ENCODE measurements at regions not wholly inside any gene's neighbourhood (a gene's known extent, or its start where the extent isn't known, plus 50 kb on each side); places are given as distances from the start of the nearest gene placed in this dataset.
"Not testable (repeated sequence)": the region's sequence is repeated elsewhere in the genome, so short reads cannot be mapped to it uniquely, and the experiment has no call there.

GRCh38 chr5:143970159-143970558, 158.2 kb downstream of the HMHB1 start:
- DNase-seq (ENCODE audit: low read depth, low spot score), result no peak
- no peaks in the 10 kb centered on the region for H3K9me3 ChIP-seq (ENCODE audit: low read depth, low read length)
- no peak overlapping the region for H3K4me3 ChIP-seq
- no peak overlapping the region for H3K9ac ChIP-seq (ENCODE audit: insufficient read length)
- no peak overlapping the region for H3K27ac ChIP-seq
- no peaks in the 10 kb centered on the region for H3K36me3 ChIP-seq (ENCODE audit: insufficient read depth, low read length)
- TF ChIP-seq POLR2AphosphoS5 (IDR thresholded peaks at IDR 0.05; ENCODE audit: borderline replicate concordance, low read depth, low read length), result no peak
- TF ChIP-seq EZH2 (IDR thresholded peaks at IDR 0.05), result no peak
- TF ChIP-seq FOXP2 (optimal IDR thresholded peaks at IDR 0.05; ENCODE audit: control extremely low read depth, extremely low read length, insufficient read depth), result no peak

GRCh38 chr5:143972068-143972467, 160.1 kb downstream of the HMHB1 start:
- DNase-seq (ENCODE audit: low read depth, low spot score), result no peak
- H3K27ac ChIP-seq, result no peak overlapping the region
- H3K36me3 ChIP-seq (ENCODE audit: insufficient read depth, low read length), result no peaks in the 10 kb centered on the region
- no peaks in the 10 kb centered on the region for H3K9me3 ChIP-seq (ENCODE audit: low read depth, low read length)
- no peak overlapping the region for H3K4me3 ChIP-seq
- no peak overlapping the region for H3K9ac ChIP-seq (ENCODE audit: insufficient read length)
- TF ChIP-seq EZH2 (IDR thresholded peaks at IDR 0.05) (no peak), FOXP2 (optimal IDR thresholded peaks at IDR 0.05; ENCODE audit: control extremely low read depth, extremely low read length, insufficient read depth) (no peak), POLR2AphosphoS5 (IDR thresholded peaks at IDR 0.05; ENCODE audit: borderline replicate concordance, low read depth, low read length) (no peak)

GRCh38 chr5:143976055-143976454, 164.1 kb downstream of the HMHB1 start:
- H3K36me3 ChIP-seq (ENCODE audit: insufficient read depth, low read length), result no peaks in the 10 kb centered on the region
- H3K9me3 ChIP-seq (ENCODE audit: low read depth, low read length), result no peaks in the 10 kb centered on the region
- DNase-seq (ENCODE audit: low read depth, low spot score), result no peak
- H3K27ac ChIP-seq, result no peak overlapping the region
- H3K4me3 ChIP-seq, result no peak overlapping the region
- no peak overlapping the region for H3K9ac ChIP-seq (ENCODE audit: insufficient read length)
- TF ChIP-seq POLR2AphosphoS5 (IDR thresholded peaks at IDR 0.05; ENCODE audit: borderline replicate concordance, low read depth, low read length) (no peak), EZH2 (IDR thresholded peaks at IDR 0.05) (no peak), FOXP2 (optimal IDR thresholded peaks at IDR 0.05; ENCODE audit: control extremely low read depth, extremely low read length, insufficient read depth) (no peak)

GRCh38 chr5:143977891-143978461, 166.0 kb downstream of the HMHB1 start:
- no peak overlapping the region for H3K9ac ChIP-seq (ENCODE audit: insufficient read length)
- no peaks in the 10 kb centered on the region for H3K36me3 ChIP-seq (ENCODE audit: insufficient read depth, low read length)
- TF ChIP-seq POLR2AphosphoS5 (IDR thresholded peaks at IDR 0.05; ENCODE audit: borderline replicate concordance, low read depth, low read length) (no peak), FOXP2 (optimal IDR thresholded peaks at IDR 0.05; ENCODE audit: control extremely low read depth, extremely low read length, insufficient read depth) (no peak), EZH2 (IDR thresholded peaks at IDR 0.05) (no peak)
- H3K27ac ChIP-seq, result no peak overlapping the region
- H3K9me3 ChIP-seq (ENCODE audit: low read depth, low read length), result no peaks in the 10 kb centered on the region
- DNase-seq (ENCODE audit: low read depth, low spot score), result no peak
- H3K4me3 ChIP-seq, result no peak overlapping the region

GRCh38 chr5:143979044-143979690, 167.2 kb downstream of the HMHB1 start:
- Histone ChIP-seq H3K36me3 (ENCODE audit: insufficient read depth, low read length) (no peaks in the 10 kb centered on the region), H3K4me3 (no peak overlapping the region), H3K9me3 (ENCODE audit: low read depth, low read length) (no peaks in the 10 kb centered on the region), H3K27ac (no peak overlapping the region), H3K9ac (ENCODE audit: insufficient read length) (no peak overlapping the region)
- TF ChIP-seq POLR2AphosphoS5 (IDR thresholded peaks at IDR 0.05; ENCODE audit: borderline replicate concordance, low read depth, low read length) (no peak), EZH2 (IDR thresholded peaks at IDR 0.05) (no peak), FOXP2 (optimal IDR thresholded peaks at IDR 0.05; ENCODE audit: control extremely low read depth, extremely low read length, insufficient read depth) (no peak)
- no peak for DNase-seq (ENCODE audit: low read depth, low spot score)

GRCh38 chr5:143980506-143980905, 168.5 kb downstream of the HMHB1 start:
- no peak overlapping the region for H3K27ac ChIP-seq
- DNase-seq (ENCODE audit: low read depth, low spot score), result no peak
- H3K4me3 ChIP-seq, result no peak overlapping the region
- H3K9me3 ChIP-seq (ENCODE audit: low read depth, low read length), result no peaks in the 10 kb centered on the region
- H3K36me3 ChIP-seq (ENCODE audit: insufficient read depth, low read length), result no peaks in the 10 kb centered on the region
- TF ChIP-seq POLR2AphosphoS5 (IDR thresholded peaks at IDR 0.05; ENCODE audit: borderline replicate concordance, low read depth, low read length) (no peak), EZH2 (IDR thresholded peaks at IDR 0.05) (no peak), FOXP2 (optimal IDR thresholded peaks at IDR 0.05; ENCODE audit: control extremely low read depth, extremely low read length, insufficient read depth) (no peak)
- no peak overlapping the region for H3K9ac ChIP-seq (ENCODE audit: insufficient read length)

- H3K36me3 ChIP-seq (ENCODE audit: insufficient read depth, low read length); DNase-seq (ENCODE audit: low read depth, low spot score); H3K27ac ChIP-seq; H3K4me3 ChIP-seq; H3K9me3 ChIP-seq (ENCODE audit: low read depth, low read length); H3K9ac ChIP-seq (ENCODE audit: insufficient read length): not testable (repeated sequence)
Measured at GRCh38 chr5:143982957-143983356, 171.0 kb downstream of the HMHB1 start.

- Histone ChIP-seq H3K27ac (peak overlapping the region; percentile 52; the same call in 1 of the 2 replicates), H3K4me3 (peak overlapping the region; percentile 56), H3K9ac (ENCODE audit: insufficient read length) (no peak overlapping the region), H3K36me3 (ENCODE audit: insufficient read depth, low read length) (no peaks in the 10 kb centered on the region), H3K9me3 (ENCODE audit: low read depth, low read length) (no peaks in the 10 kb centered on the region)
- TF ChIP-seq EZH2 (IDR thresholded peaks at IDR 0.05) (no peak), POLR2AphosphoS5 (IDR thresholded peaks at IDR 0.05; ENCODE audit: borderline replicate concordance, low read depth, low read length) (no peak), FOXP2 (optimal IDR thresholded peaks at IDR 0.05; ENCODE audit: control extremely low read depth, extremely low read length, insufficient read depth) (no peak)
- peak; percentile 16 for DNase-seq (ENCODE audit: low read depth, low spot score)
Measured at GRCh38 chr5:143985832-143986515, 174.0 kb downstream of the HMHB1 start.
